Left hindlimb (tissue), 1 donor: ENCODE measurements at regions not wholly inside any gene's neighbourhood (a gene's known extent, or its start where the extent isn't known, plus 50 kb on each side); places are given as distances from the start of the nearest gene placed in this dataset.
"Not testable (repeated sequence)": the region's sequence is repeated elsewhere in the genome, so short reads cannot be mapped to it uniquely, and the experiment has no call there.

ENCODE experiments used
- DNase-seq: peaks from one replicate; pipeline ENCODE4 v3.0.0-alpha.2; 2018

- no peak for DNase-seq
These were observed 73.3 kb downstream of the OLFM4 start for GRCh38 chr13:53101883-53102282.

GRCh38 chr13:53104136-53104535 lies 75.5 kb downstream of the OLFM4 start:
- DNase-seq = peak; percentile 43

DNA sequence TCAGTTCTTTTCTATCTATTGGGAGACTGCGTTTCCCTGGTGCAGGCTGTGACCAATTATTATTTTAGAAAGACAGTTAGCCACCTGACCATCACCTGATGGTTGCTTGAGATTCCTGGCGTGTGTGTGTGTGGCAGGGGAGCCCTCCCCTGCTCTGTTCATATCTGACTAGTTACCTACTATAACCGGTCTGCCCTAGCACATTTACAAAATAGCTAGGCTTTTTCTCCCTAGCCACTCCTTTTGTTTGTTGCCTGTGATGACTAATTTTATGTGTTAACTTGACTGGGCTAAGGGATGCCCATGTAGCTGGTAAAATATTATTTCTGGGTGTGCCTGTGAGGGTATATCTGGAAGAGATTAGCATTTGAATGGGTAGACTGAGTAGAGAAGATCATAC lies 76.9 kb downstream of the OLFM4 start:
- DNase-seq = no peak

DNA sequence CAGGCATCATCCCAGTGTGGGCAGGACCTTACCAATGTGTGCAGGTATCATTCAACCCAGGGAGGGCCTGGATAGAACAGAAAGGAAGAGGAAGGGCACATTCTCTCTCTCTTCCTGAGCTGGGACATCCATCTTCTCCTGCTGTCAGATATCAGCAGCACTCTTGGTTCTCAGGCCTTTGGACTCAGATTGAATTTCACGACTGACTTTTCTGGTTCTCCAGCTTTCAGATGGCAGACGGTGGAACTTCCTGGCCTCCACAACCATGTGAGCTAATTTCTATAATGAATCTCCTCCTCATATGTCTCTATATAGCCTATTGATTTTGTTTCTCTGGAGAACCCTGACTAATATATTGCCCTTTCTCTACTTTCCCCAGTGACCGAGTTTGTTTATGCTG lies 77.3 kb downstream of the OLFM4 start:
- DNase-seq = no peak

DNA sequence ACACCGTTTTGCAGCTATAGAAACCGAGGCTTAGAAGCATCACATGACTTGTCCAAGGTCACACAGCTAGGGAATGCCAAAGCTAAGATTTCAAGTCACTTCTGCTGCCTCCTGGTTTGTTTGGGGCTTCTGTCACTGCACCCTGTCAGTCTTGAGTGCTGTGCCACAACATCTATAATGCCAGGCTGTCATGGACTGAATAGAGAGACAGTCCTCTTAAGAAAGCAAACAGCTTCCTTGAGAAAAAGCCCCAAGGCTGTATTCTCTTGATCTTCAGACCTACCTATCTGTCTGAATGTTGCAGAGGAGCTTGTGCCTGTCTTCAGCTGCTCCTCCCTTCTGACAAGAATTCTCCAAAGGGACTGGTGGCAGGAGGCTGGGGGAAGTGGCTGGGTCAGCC lies 81.6 kb downstream of the OLFM4 start:
- DNase-seq = no peak

- no peak for DNase-seq
These were observed 82.0 kb downstream of the OLFM4 start for GRCh38 chr13:53110614-53111013.

GRCh38 chr13:53112522-53112921 lies 83.9 kb downstream of the OLFM4 start:
- no peak for DNase-seq

GRCh38 chr13:53117048-53117447 lies 88.4 kb downstream of the OLFM4 start:
- DNase-seq = not testable (repeated sequence)

GRCh38 chr13:53121131-53121773 lies 92.6 kb downstream of the OLFM4 start:
- no peak for DNase-seq

DNA sequence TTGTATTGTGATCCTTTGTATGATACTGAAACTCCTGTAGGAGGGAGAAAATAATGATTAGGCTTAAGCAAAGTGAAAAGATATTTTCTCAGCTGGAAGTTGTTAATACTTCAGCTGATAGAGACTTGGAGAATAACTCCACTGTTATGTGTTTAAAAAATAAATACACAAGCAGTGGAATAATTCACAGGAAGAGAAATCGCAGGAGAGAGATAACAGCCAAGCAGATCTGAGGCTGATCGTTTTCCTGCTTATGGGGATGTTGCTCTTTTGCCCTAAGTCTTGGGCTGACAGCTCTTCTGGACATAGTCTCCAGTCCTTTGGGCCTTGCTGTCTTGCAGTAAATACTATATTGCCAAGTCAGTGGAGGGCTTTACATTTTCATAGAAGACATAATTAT lies 93.3 kb downstream of the OLFM4 start:
- DNase-seq = no peak

DNA sequence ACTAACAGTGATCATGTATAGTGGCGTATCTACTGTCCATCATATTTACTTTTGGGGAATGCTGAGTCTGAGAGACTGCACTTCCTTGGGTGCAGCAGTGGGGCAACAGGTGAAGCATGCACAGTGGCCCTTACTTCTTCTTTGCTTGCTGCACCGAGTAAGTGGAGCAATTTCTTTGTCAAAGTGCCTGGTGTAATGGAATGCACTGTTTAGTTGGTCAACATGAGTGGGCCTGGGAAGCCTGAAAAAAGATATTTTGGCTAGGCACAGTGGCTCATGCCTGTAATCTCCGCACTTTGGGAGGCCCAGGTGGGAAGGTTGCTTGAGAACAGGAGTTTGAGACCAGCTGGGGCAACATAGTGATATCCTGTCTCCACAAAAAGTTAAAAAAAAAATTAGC lies 94.9 kb downstream of the OLFM4 start:
- no peak for DNase-seq

DNA sequence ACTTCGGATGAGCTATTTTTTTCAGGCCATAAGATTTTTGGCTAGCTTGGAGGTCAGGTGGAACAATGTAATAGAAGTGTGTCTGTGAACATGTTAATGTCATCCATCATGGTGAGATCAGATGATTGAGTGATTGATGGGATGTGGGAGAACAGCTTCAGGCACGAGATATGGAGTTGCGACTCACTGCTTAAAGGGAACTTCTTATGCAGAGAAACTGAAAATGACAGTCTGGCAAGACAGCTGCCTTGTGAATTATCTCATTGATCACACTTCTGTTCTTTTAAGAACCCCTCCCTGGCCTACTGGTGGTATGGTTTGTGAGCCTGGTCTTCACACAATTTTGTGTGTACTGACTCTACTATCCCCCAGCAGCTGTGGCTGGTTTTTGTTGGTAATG lies 96.0 kb downstream of the OLFM4 start:
- no peak for DNase-seq

- peak; percentile 80 for DNase-seq
These were observed 98.2 kb downstream of the OLFM4 start for GRCh38 chr13:53126841-53127245.

DNA sequence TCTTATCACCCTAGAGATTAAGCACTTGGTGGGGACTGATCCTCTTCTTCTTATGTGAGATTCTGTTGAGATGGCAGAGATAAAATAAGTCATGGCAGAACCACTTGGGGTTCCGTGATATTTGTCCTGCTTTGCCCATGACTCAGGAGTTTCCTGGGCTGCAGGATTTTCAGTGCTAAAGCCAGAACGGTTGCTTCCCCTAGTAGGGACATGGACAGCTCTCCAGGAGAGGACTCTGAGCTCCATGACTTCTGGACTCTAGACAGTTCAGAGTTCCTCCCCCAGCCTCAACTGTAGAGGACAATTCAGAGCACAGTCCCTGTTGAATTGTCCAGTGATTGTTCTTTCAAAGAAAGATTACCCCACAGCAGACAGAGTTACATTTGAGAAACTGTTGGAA lies 98.8 kb downstream of the OLFM4 start:
- DNase-seq = no peak

GRCh38 chr13:53129864-53130393 lies 101.3 kb downstream of the OLFM4 start:
- no peak for DNase-seq

DNA sequence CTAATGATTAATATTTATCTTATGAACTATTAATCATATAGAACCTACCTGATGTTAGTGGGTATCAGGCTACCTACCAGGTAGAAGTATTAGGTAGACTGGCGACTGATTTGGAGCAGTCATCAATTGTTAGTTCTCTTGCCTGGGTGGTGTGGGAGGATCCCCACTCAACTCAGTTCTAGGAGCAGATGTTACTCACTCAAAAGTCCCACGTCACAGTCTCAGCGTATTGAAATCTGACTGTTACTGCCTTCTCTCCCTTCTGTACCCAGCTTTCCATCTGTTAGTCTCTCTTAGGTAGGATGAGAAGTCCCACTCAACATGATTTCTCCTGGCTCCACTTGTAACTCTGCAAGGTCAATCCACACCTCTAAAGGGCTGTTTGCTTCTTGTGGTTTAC lies 102.7 kb downstream of the OLFM4 start:
- no peak for DNase-seq

GRCh38 chr13:53135301-53135700 lies 106.7 kb downstream of the OLFM4 start:
- no peak for DNase-seq

DNA sequence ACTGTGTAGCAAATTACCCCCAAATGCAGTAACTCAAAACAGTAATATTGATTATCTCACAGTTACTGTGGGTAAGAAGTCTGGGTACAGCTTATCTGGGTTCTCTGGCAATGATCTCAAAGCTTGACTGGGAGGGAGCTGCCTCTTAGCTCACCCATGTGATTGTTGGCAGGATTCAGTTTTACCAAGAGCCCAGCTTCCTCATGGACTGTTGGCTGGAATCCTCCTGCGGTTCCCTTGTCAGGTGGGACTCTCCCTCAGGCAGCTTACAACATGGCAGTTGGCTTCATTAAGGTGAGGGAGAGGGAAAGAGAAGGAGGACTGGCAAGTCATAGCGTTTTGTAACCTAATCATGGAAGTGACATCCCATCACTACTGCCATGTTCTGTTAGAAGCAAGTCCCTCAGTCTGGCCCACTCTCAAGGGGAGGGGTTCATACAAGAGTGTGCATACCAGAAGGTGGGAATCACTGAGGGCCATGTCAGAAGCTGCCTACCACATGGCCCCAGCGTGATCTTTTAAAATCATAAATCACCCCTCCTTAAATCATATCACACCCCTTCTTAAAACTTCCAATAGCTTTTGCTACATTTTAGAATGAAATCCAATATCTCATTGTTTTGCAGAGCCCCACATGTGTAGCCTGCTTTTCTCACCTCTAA lies 108.1 kb downstream of the OLFM4 start:
- no peak for DNase-seq

- DNase-seq = no peak
These were observed 109.2 kb downstream of the OLFM4 start for GRCh38 chr13:53137779-53138178.

DNA sequence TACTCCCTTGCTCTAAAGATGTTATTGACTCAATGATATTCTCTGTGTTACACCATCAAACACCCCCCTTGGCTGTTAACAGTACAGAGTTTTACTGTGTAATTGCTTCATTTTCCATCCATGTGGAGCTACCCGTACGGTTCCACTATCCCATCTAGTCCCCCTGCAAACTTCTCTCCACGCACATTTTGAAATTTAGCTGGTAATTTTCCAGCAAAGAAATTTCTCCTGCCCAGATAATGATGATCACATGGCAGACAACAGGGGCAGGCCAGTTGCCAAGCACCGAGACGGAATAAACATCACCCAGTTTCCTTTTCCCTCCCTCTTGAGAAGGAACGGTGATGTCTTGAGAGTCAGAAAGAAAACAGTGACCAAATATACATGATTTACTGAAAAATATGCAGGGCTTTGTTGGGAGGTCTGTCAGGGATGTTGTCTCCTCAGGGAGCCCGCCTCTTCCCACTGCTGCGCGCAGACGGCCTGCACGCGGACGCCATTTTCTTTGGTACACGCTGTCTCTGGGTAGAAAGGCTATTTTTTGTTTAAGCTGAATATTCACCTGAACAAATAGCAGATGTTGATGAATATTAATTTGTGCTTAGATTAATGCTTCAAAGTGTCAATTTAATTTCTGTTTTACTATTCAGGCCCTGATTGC lies 109.9 kb downstream of the OLFM4 start:
- DNase-seq = no peak

GRCh38 chr13:53141336-53141735 lies 112.7 kb downstream of the OLFM4 start:
- no peak for DNase-seq

DNA sequence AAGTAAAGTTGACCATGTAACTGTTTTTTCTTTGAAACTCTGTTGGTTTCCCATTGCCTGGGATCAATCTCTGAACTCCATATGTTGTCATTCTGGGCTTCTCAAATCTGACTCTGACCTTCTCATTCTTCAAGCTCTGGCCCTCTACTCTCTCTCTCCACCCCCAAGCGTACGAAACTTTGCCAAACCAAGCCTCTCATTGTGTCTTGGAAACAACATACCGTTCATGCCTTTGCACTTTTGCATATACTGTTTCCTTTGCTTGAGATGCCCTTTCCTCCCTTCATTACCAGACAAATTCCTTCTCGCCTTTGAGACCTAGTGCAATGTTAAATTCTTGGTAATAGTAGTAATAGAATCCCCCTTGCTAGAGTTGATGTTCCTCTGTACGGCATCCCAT lies 113.7 kb downstream of the OLFM4 start:
- no peak for DNase-seq

DNA sequence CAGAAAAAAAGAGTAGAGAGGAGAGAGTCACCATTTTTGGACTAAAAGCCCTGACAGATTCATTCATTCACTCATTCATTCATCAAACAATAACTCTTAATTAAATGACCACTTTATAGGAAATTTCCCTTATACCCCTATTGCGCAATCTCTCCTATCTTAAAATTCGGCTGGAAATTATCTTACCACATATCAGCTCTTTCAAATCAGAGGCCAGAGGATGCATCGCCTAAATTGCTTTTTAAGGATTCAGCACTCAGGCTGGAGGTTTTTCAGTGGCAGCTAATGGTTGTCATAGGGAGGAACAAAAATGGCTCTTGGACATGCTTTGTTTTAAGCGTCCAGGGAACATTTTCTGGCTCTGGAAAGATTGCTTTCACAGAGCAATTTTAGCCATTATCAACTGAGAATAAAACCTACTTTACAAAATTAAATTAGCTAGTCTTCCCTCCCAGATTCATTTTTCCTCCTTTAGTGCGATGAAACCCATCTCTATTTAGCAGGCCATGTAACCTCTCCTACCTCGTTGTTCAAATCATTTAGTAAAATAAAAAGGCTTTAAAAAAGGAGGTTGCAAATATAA lies 115.2 kb downstream of the OLFM4 start:
- DNase-seq = no peak

- DNase-seq = no peak
These were observed 116.2 kb downstream of the OLFM4 start for GRCh38 chr13:53144826-53145225.
